Ovary (tissue), 3 donors: ENCODE measurements at regions not wholly inside any gene's neighbourhood (a gene's known extent, or its start where the extent isn't known, plus 50 kb on each side); places are given as distances from the start of the nearest gene placed in this dataset.

Source experiments
- POLR2A ChIP-seq: fragments of 450-650 bp; IDR thresholded peaks from one replicate; pipeline ENCODE4 v1.6.1; 2017; ENCODE audit warnings: antibody characterized with exemption, mild to moderate bottlenecking, moderate library complexity
- TF ChIP-seq, protein P1 (sequence below), 3 donors: fragments of 450-650 bp in 2 of 3; fragments of 200-600 bp in 1 of 3; IDR thresholded peaks; one replicate each; pipeline versions ENCODE4 v1.5.1 to v1.8.0; 2016 to 2022; ENCODE audit warnings: antibody characterized with exemption in 3 of 3, mild to moderate bottlenecking in 1 of 3
- donor health status: DM: no; HTN: no; CAD: no.

DNA sequence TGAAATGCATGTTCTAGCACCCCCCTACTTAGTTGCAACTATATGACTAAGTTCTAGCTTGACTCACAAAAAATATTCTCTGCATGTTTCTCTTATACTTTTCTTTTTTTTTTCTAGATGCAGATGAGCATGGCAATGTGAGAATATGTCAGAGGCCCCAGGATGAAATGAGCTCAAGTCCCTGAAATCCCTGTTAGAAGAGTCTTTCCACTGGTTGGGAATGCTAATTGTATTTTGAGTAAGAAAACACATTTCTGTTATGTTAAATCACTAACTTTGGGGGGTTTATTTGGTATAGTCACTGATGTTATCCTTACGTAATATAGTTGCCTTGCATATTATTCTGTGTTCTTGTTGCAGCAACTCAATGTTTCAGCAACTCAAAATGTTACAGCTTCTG, 306.1 kb upstream of the CCDC179 start:
- TF ChIP-seq, protein P1, sequence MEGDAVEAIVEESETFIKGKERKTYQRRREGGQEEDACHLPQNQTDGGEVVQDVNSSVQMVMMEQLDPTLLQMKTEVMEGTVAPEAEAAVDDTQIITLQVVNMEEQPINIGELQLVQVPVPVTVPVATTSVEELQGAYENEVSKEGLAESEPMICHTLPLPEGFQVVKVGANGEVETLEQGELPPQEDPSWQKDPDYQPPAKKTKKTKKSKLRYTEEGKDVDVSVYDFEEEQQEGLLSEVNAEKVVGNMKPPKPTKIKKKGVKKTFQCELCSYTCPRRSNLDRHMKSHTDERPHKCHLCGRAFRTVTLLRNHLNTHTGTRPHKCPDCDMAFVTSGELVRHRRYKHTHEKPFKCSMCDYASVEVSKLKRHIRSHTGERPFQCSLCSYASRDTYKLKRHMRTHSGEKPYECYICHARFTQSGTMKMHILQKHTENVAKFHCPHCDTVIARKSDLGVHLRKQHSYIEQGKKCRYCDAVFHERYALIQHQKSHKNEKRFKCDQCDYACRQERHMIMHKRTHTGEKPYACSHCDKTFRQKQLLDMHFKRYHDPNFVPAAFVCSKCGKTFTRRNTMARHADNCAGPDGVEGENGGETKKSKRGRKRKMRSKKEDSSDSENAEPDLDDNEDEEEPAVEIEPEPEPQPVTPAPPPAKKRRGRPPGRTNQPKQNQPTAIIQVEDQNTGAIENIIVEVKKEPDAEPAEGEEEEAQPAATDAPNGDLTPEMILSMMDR (IDR thresholded peaks at IDR 0.05) = no peak
- no peak for TF ChIP-seq POLR2A
